GM21390 (cell line): ENCODE measurements at regions not wholly inside any gene's neighbourhood (a gene's known extent, or its start where the extent isn't known, plus 50 kb on each side); places are given as distances from the start of the nearest gene placed in this dataset.

ENCODE experiments used
- ATAC-seq: cut with Tn5 transposase; IDR thresholded peaks from one replicate; pipeline ENCODE4 v1.9.1; 2021; ENCODE audit not compliant: unreplicated experiment

DNA sequence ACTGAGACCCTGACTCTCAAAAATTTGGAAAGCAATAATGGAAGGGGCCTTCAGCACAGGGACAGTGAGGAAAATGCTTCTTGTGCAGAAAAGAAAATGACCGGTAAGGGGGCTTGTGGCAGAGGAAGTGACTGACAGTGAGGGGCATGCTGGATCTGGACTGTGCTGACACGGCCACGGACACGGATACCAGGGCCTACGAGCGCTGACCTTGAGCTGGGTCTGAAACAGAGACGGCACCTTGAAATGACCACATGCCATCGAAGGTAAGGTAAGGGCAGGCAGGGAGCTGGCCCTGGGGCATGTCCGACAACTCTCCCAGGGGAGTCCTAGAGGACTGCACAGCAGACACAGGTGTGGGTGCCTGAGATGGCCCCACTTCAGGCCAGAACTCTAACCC, 182.1 kb downstream of the RHOU start:
- ATAC-seq = no peak

DNA sequence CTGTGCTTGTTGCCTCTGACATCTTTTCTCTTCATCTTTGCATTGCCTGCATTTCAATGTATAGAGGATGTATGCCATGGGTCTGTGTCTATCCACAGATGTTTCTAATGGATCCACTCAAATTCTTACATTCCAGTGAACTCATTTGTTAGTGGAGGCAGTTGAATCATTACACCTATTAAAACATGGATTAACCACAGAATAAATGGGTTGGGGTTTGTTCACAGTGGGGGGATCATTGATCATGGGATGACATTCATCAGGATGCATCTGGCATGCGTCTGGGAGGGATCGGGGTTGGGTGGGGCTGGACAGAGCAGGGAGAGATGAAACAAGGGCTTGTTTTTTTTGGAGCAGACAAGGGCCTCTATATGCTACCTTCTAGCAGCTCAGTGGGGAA, 182.5 kb downstream of the RHOU start:
- ATAC-seq = no peak

DNA sequence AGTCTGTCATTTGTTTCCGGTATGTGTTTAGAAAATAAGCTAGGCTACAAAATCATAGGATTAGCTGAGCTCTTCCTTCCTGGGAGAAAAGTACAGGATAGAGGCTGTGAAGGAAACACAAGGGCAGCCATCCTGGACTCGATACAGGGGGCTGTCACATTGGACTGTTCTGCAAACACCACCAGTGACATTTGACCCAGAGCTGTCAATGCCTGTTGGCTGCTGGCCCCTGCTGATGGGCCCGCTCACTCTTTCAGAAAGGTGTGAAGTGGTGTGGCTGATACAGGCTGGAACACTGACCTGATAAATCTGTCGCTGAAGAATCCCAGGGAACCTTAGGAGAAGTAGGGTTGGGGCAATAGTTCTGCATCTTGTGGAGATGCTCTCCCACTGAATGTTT, 183.1 kb downstream of the RHOU start:
- no peak for ATAC-seq

DNA sequence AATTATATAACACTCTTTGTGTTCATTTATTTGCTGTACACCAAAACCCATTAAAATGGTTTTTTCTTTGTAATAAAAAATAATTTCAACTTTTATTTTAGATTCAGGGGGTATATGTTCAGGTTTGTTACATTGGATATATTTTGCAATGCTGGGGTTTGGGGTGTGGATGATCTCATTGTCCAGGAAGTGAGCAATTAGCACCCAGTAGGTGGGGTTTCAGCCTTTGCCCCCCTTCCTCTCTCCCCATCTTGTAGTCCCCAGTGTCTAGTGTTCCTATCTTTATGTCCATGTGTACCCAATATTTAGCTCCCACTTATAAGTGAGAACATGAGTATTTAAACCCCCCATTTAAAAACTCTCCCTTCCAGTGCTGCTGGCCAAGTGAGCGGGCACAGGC, 184.6 kb downstream of the RHOU start:
- no peak for ATAC-seq

DNA sequence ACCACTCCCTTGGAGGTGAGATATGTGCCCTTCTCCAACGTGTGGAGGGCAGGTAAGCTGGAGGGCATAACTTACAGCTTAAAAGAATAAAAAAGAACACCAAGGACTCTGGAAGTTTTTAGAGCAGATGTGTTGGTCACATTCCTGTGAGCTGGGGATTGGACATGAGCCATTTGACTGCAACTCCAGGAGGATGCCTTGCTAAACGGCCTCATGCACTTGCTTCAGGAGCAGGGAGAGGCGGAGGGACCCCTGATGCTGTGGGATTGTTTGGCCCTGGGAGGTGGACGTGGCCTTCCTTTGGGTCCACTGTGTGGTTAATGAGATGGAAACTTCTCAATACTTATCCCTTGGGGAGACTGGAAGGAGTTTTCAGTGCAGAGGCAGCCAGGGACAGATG, 185.6 kb downstream of the RHOU start:
- no peak for ATAC-seq

DNA sequence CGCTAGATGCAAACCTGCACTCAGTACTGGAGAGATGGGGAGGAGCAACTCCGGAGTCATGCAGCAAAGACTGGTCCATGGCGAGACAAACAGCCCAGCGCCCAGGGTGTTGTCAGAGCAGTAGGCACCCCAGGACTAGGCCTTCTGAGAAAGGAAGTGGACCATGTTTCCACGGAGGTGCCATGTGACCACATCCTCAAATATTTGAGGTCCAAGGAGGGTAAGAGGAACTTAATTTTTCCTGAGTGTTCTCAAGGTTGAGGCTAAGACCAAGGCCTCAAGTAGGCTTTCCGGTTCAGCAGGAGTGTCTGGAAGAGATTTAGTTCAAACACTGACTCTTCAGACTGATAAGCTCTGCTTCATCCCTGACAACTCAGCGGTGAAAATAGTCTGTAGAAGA, 186.2 kb downstream of the RHOU start:
- no peak for ATAC-seq

DNA sequence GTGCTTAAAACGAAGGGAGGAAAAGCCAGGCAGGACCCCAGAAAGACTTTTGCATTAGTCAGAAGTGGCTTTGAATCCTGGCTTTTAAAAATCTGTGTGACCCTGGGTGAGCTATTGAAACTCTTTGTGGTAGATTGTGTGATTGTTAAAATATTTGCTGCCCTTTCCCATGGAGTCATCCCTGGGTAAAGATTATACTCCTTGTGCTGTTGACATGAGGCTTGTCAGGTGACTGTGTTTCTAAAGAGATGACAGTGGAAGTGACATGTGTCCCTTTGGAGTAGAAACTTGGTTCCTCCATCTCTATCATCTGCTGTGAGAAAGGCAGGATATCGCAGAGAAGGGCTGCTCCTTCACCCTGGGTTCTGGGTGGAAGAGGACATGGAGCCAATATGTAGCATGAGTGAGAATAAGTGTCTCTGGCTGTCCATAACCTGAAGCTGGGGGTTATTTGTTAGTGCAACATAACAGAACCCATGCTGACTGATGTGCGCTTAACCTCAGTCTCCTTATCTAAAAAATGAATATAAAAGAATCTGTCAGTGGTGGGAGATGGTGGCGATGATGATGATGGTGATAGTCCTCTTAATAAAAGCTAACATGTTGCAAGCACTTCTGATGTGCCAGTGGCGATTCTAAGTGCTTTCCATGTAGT, 187.6 kb downstream of the RHOU start:
- ATAC-seq = no peak

DNA sequence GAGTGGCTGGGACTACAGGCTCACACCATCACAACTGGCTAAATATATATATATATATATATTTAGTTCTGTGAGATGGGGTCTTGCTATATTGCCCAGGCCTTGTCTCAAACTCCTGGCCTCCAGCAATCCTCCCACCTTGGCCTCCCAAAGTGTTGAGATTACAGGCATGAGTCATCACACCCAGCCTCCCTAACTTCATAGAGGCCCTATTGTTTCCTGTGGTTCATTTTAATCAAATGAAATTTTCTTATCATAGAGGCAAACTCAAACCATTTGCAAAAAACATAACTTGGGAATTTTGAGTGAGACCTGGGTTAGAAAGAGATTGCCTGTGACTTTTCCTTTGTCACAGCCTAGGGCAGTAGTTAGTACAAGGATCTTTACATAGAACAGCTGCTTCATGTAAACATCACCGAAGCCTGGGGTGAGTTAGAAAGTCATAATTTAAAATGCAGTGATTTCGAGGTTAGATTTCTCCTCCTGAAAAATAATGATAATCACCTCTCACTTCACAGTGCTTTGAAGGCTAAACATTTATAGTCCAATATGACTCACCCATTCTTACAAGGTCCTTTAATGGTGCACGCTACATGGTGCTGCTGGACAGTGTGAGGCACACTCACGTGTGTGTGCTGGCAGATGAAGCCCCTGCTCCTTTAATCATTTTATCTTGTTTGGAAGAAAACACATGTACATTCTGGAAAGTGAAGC, 188.9 kb downstream of the RHOU start:
- no peak for ATAC-seq

DNA sequence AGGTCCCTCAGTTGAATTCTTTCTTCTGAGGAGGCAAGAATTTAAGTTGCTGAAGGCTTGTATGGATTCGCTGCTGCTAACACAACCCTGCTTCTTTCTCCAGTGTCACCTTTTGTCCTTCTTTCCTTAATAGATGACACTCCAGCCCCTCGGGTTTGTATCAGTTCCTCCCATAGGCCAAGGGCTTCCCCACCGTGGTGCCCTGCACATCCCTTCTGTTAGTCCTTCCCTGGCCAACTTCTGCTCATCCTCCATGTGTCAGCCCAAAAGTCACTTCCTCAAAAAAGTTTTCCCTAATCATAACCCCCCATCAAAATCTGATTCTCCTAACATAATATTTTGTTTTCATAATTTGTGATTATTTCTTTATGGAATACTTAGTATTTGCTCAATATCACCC, 190.4 kb downstream of the RHOU start:
- no peak for ATAC-seq

DNA sequence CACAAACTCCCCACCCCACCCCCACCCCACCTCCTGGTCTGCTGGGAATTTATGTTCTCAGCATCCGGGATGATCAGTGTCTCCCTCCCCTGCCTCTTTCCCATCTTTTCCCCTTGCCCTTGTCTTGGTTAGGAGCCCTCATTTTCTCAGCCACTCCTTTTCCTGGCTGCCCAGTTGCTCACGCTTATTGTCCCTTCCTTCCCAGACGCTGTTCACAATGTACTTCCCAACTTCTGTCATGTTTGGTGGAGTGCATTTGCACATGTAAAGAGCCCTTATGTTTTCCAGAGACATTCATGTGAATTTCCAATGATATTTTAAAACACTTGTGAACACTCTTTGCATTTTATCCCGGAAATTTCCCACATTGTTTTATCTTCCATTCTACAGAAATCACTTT, 192.1 kb downstream of the RHOU start:
- ATAC-seq = no peak

DNA sequence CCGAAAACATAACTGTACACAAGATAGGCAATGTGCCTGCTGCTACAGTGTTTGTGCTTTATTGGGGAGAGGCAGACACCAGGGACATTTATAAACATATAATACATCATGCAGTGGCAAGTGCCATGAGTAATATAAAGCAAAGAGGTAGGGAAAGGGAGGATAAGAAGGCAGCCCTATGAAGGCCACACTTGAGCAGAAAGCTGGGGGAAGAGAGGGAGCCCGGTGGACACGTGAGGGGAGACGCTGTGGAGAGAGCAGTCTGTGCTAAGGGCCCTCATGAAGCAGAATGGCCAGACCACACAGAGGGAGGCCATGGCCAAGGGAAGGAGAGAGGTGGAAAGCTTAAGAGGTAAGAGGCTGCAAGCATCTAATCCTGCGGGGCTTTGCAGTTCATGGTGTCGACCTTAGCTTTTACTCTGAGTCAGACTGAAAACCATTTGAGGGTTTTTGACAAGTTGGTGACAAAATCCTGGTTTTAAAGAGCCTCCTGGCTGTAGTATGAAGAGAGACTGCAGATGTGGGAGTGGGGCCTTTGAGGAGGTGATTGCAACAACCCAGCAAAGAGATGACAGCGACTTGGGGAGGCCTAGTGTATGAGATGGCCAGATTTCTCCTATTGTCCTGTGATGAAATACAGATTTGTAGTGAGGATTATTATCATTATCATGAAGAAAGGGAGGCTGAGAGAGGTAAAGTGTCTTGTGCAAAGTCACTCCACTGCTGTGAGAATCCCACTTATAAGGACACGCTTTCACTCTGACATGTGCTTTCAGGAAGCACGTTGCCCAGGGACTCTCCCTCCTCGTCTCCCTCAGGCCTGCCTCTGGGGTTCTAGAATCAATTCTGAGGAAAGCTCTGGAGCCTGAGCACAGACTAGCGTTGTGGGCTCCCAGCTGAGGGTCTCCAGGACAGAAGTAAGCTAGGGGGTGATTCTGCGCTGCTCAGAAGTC, 192.9 kb downstream of the RHOU start:
- no peak for ATAC-seq

DNA sequence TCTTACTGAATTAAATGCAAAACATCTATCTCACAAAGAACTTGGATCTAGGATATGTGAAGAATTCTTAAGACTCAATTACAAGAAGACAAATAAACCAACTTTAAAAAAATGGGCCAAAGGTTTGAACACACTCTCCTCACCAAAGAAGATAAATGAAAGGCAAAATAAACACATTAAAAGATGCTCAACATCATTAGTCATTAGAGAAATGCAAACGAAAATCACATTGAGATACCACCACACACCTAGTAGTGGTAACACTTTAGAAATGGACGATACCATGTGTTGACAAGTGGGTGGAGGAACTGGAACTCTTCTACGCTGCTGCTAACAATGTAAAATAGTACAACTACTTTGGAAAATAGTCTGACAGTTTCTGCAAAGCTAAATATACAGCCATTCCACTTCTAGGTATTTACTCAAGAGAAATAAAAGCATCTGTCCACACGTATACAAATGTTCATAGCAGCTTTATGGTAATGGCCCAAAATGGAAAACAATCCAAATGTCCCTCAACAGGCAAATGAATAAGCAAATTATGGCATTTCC, 194.3 kb downstream of the RHOU start:
- no peak for ATAC-seq

DNA sequence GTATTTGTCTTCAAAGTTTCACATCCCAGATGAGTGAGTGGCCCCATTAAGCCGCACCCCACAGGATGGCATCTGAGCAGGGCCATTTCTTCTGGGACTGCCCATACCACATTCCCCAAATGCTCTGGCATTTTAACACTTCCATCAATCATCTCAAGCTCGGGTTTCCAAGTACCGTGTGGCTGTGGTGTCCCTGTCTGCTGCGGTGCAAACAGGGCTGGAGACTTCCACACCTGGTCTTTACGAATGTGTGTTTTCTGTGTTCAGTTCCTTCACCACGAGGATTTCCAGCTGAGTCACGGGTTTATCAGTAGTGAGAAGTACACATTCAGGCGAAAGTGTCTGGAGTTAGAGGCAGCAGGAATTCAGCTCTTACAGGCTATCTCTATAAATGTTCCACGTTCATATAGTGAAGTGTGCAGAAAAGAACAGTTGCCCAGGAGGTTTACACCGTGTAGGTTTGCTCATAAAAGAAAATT, 195.2 kb downstream of the RHOU start:
- no peak for ATAC-seq

DNA sequence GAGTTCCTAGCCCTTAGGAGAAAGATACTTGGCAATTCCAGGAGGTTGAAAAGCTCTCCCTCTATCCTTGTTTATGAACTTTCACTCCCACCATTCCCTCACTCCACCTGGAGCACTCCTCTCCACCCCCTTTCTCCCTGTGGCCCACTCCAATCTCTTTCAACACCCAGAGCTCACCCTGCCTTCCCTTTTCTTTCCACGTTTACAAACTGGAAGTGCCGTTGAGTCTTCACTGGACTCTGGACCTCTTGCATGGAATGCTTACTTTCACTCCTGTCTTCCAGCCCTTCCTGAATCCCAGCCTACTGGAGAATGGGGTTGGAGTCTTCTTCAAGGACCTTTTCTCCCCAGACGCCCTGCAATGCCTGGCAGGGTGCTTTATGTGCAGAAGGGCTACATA, 198.5 kb downstream of the RHOU start:
- no peak for ATAC-seq

DNA sequence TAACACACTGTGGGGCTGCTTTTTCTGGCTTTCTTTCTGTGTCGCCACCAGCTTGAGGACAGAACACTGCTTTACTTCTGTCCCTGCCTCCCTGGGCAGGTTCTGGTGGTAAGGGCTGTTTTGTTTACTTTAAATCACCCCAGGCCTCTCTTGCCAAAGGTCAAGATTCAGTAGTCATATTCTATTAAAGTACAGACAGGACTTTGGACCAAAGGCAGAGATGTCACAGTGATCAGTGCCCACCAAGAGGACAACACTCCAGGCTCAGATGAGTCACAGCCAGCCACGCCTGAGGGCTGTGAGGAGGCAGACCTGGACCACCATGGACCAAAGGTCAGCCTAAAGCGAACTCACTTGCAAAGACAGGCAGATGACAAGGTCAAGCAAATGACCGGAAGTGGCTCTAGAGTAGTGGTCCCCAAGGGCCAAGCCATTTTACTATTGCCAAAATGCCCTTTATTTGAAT, 200.0 kb downstream of the RHOU start:
- ATAC-seq = no peak

DNA sequence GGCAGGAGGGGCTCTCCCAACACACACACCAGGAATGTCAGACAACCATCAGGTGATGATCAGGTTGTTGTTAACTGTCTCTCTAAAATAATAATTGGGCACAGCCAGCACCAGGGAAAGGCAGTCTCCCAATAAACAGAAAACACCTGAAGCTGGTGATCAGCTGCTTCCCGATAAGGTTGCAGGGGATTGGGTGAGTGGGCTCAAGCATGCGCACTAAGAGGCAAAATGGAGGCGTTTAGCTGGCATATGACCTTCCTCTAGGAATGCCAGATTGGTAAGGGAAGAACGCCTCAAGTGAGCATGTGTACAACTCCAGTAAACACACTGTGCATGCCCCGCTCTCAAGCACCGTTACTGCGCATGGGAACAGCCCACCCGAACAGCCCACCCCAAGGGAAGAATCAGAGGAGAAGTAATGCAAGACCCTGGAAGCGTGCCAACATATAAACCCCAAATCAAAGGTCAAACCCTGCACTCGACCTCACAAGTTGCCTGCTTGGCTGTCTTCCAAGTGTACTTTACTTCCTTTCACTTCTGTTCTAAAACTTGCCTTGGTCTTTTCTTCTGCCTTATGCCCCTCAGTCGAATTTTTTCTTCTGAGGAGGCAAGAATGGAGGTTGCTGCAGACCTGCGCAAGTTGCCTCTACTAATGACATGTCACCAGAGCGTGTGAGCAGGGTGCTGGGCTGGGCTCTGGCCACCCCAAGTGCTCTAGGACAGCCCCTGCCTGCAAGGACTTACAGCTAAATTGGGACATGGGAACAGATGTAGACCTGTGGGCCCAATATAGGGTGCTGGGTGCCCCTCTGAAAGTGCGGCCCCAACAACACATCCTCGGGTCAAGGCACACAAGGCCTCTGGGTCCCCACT, 200.8 kb downstream of the RHOU start:
- ATAC-seq = no peak

DNA sequence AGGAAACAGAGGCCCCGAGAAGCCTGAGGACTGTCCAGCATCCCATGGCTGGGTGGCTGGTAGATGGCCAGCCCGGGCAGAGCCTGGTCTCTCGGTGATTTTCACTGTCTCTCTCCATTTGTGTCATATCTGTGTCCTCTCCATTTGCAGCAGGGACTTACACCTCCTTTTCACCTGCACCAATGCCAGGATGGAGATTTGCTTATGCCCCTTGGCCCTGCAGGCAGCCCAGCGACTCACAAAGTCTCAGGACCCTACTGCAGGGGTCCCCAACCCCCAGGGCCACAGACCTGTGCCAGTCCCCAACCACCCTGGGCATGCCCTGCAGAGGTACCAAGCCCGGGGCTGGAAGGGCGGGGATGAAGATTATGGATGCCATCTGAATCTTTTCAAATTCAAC, 201.6 kb downstream of the RHOU start:
- ATAC-seq = no peak

DNA sequence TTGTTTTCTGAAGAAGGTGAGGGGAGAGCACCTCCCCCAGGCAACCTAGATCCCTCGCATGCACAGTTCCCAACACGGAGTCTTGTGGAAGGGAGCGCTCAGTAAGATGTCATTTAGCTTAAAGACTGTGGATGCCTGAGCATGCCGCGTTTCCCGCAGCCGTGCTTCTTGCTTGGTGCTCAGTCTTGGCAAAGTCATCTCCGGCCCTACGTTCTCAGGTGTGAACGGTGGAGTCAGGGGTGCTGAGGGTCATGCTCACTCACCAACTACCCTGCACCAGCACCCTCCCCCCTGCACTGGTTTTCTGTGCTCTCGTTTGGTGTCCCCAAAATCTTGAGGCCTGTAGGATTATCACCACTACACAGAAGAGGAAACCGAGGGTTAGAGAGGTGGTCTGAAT, 202.1 kb downstream of the RHOU start:
- ATAC-seq = no peak

DNA sequence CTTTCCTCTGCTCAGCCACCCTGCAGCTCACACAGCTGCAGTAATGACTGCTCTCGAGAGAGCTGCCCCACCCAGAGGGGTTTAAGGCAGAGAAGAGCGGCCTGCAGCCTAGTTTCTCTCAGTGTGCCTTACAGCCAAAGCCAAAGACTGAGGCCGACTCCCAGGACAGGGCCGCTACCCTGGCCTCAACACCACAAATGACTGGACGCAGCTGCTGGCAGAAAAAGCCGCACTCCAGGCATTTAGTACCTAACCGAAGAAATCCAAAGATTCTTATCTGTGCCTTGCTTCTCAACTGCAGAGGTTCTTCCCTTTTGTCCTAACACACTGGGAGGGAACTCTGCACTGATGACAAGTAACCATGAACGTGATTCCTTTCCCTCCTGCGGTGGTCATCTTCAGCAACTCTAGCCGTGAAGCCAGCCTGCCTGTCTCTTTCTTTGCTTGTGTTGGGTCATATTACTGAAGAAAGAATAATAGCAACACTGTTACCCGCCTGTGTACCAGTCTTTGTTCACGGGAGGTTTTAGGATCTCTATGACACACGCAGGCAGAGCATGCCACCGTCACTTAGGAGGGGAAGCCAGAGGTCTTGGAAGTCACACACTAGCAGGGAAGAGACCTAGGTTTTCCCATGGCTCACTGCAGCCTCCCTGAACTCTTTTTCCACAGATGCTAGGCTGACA, 202.7 kb downstream of the RHOU start:
- no peak for ATAC-seq

DNA sequence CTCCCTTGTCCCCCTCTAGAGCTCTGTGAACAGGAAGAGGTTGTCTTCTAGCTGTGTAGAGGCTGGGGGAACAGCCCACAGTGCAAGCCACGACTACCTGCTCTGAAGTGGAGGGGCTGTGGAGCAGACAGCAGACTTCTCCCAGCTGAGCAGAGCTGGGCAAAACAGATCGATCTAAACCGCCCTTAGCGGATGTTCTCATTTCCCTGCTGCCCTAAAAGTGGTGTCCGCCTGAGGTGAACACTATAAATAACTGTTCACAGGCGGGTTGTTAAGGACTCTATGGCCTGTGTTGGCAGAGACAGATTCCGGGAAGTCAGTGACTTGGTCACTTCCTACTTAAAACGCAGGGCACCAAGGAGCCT, 203.2 kb downstream of the RHOU start:
- ATAC-seq = no peak
